Nucleus accumbens (tissue), 56 donors: ENCODE measurements at regions not wholly inside any gene's neighbourhood (a gene's known extent, or its start where the extent isn't known, plus 50 kb on each side); places are given as distances from the start of the nearest gene placed in this dataset.
"Not testable (repeated sequence)": the region's sequence is repeated elsewhere in the genome, so short reads cannot be mapped to it uniquely, and the experiment has no call there.

ENCODE experiments used
- DNase-seq, 56 donors: peaks; one replicate each; lab custom pipeline; 2025; lab: John Stamatoyannopoulos, UW

- no peak for DNase-seq
Observed at GRCh38 chr3:168803536-168803935, 707.8 kb upstream of the GOLIM4 start.

GRCh38 chr3:168802766-168803165 lies 707.0 kb upstream of the GOLIM4 start:
- no peak for DNase-seq

GRCh38 chr3:168801794-168802193 lies 706.1 kb upstream of the GOLIM4 start:
- no peak for DNase-seq

GRCh38 chr3:168796339-168796738 lies 700.6 kb upstream of the GOLIM4 start:
- DNase-seq, result no peak

GRCh38 chr3:168794427-168794826 lies 698.7 kb upstream of the GOLIM4 start:
- no peak for DNase-seq

GRCh38 chr3:168782193-168782592 lies 686.5 kb upstream of the GOLIM4 start:
- no peak for DNase-seq

GRCh38 chr3:168779970-168780645 lies 684.4 kb upstream of the GOLIM4 start:
- DNase-seq, result not testable (repeated sequence)

GRCh38 chr3:168753724-168754123 lies 658.0 kb upstream of the GOLIM4 start:
- DNase-seq, result no peak

GRCh38 chr3:168752339-168752738 lies 656.6 kb upstream of the GOLIM4 start:
- DNase-seq, result no peak

GRCh38 chr3:168747697-168748096 lies 652.0 kb upstream of the GOLIM4 start:
- DNase-seq, result no peak

GRCh38 chr3:168738527-168739325 lies 643.0 kb upstream of the GOLIM4 start:
- no peak for DNase-seq

- no peak for DNase-seq
Observed at GRCh38 chr3:168736202-168736601, 640.5 kb upstream of the GOLIM4 start.

GRCh38 chr3:168730073-168730472 lies 634.3 kb upstream of the GOLIM4 start:
- DNase-seq, result no peak

- no peak for DNase-seq
Observed at GRCh38 chr3:168722091-168722490, 626.4 kb upstream of the GOLIM4 start.

GRCh38 chr3:168714609-168715240 lies 619.0 kb upstream of the GOLIM4 start:
- no peak for DNase-seq

- no peak for DNase-seq
Observed at GRCh38 chr3:168709073-168709472, 613.3 kb upstream of the GOLIM4 start.

GRCh38 chr3:168707900-168708299 lies 612.2 kb upstream of the GOLIM4 start:
- DNase-seq, result no peak

GRCh38 chr3:168705412-168705811 lies 609.7 kb upstream of the GOLIM4 start:
- no peak for DNase-seq

- DNase-seq, result no peak
Observed at GRCh38 chr3:168696051-168696450, 600.3 kb upstream of the GOLIM4 start.

- no peak for DNase-seq
Observed at GRCh38 chr3:168693870-168694269, 598.1 kb upstream of the GOLIM4 start.

- no peak for DNase-seq
Observed at GRCh38 chr3:168688267-168688666, 592.5 kb upstream of the GOLIM4 start.

- DNase-seq, result no peak
Observed at GRCh38 chr3:168684519-168684918, 588.8 kb upstream of the GOLIM4 start.
